ENCODE measurements at regions not wholly inside any gene's neighbourhood (a gene's known extent, or its start where the extent isn't known, plus 50 kb on each side); places are given as distances from the start of the nearest gene placed in this dataset.

- CTCF ChIA-PET: no interaction called here
- Histone ChIP-seq H3K36me3 (ENCODE audit: control insufficient read depth, insufficient read depth, low read length) (no peaks in the 10 kb centered on the region), H3K27me3 (ENCODE audit: control insufficient read depth, insufficient read depth, low read length) (no peaks in the 10 kb centered on the region; the same call in 1 of the 2 replicates), H3K4me3 (ENCODE audit: low read depth in 2 of 2, low read length in 2 of 2) (no peak overlapping the region), H3K9me3 (ENCODE audit: control insufficient read depth, insufficient read depth, low read depth, low read length) (no peaks in the 10 kb centered on the region), H3K4me1 (ENCODE audit: control insufficient read depth, insufficient read depth, low read length) (no peaks in the 10 kb centered on the region), H3K27ac (ENCODE audit: low read length) (no peak overlapping the region)
- TF ChIP-seq TCF7L2 (IDR thresholded peaks at IDR 0.05; ENCODE audit: low read depth, low read length): no peak
- no peak for TF ChIP-seq REST (IDR thresholded peaks at IDR 0.05; ENCODE audit: insufficient read depth in 1 of 2, low read depth in 2 of 2, low read length in 1 of 2)
- no peak for TF ChIP-seq CTCF (IDR thresholded peaks at IDR 0.05)
- no peak for TF ChIP-seq SIN3A (IDR thresholded peaks at IDR 0.05; ENCODE audit: borderline replicate concordance, insufficient read depth, low read depth, low read length)
- TF ChIP-seq POLR2AphosphoS5 (IDR thresholded peaks at IDR 0.05; ENCODE audit: low read depth, low read length): no peak
- ATAC-seq (no peak), DNase-seq (ENCODE audit: low read depth, low spot score) (no peak)
- in situ Hi-C loops (cut with HindIII; ENCODE audit: low pct_unique_long_range_greater_than_20kb, low sequenced_read_pairs) (no loop called here), intact Hi-C loops (cut with micrococcal nuclease; ENCODE audit: unreplicated experiment) (no loop called here)
- BruUV-seq (replicated peaks): no TSS peak
- POLR2A ChIA-PET: no interaction called here
Observed at GRCh38 chr3:43966126-43966525, 275.4 kb downstream of the ABHD5 start.

DNA sequence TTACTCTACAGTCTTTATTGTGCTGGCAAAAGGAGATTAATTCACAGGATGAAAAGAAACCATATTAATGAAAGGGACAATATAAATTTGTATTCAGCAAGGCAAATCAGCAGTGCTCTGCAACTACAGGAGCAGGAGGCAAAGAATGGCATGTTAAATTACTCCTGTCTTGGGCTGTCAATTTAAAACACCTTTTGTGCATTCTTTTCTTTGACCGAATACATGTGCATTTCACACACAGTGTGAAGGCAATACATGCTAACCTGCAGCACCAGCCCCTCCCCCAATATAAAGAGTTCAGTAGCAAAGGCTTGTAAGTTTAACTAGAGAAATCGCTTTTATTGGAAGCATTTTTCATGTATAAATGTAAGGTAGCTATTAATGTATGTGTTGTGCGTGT is 275.2 kb upstream of the TOPAZ1 start:
- CTCF ChIA-PET: no interaction called here

More for the DNA sequence above, 275.2 kb upstream of the TOPAZ1 start:
- Histone ChIP-seq H3K9me3 (ENCODE audit: control insufficient read depth, insufficient read depth, low read depth, low read length) (no peaks in the 10 kb centered on the region), H3K27ac (ENCODE audit: low read length) (no peak overlapping the region), H3K27me3 (ENCODE audit: control insufficient read depth, insufficient read depth, low read length) (no peaks in the 10 kb centered on the region), H3K4me1 (ENCODE audit: control insufficient read depth, insufficient read depth, low read length) (no peaks in the 10 kb centered on the region), H3K4me3 (ENCODE audit: low read depth in 2 of 2, low read length in 2 of 2) (no peak overlapping the region), H3K36me3 (ENCODE audit: control insufficient read depth, insufficient read depth, low read length) (no peaks in the 10 kb centered on the region)
- no peak for TF ChIP-seq SIN3A (IDR thresholded peaks at IDR 0.05; ENCODE audit: borderline replicate concordance, insufficient read depth, low read depth, low read length)
- TF ChIP-seq TCF7L2 (IDR thresholded peaks at IDR 0.05; ENCODE audit: low read depth, low read length): no peak
- no peak for TF ChIP-seq POLR2AphosphoS5 (IDR thresholded peaks at IDR 0.05; ENCODE audit: low read depth, low read length)
- no peak for TF ChIP-seq REST (IDR thresholded peaks at IDR 0.05; ENCODE audit: insufficient read depth in 1 of 2, low read depth in 2 of 2, low read length in 1 of 2)
- TF ChIP-seq CTCF (IDR thresholded peaks at IDR 0.05): no peak
- intact Hi-C loops (cut with micrococcal nuclease; ENCODE audit: unreplicated experiment): no loop called here
- in situ Hi-C loops (cut with HindIII; ENCODE audit: low pct_unique_long_range_greater_than_20kb, low sequenced_read_pairs): no loop called here
- DNase-seq (ENCODE audit: low read depth, low spot score): no peak
- no peak for ATAC-seq
- no TSS peak for BruUV-seq (replicated peaks)
- POLR2A ChIA-PET: no interaction called here

Measured in Panc1 (cell line).